SW 1271 (cell line): ENCODE measurements at regions not wholly inside any gene's neighbourhood (a gene's known extent, or its start where the extent isn't known, plus 50 kb on each side); places are given as distances from the start of the nearest gene placed in this dataset.

ENCODE experiments used
- DNase-seq, 2 experiments: peaks; one replicate each; lab custom pipeline; 2025; lab: John Stamatoyannopoulos, UW

DNA sequence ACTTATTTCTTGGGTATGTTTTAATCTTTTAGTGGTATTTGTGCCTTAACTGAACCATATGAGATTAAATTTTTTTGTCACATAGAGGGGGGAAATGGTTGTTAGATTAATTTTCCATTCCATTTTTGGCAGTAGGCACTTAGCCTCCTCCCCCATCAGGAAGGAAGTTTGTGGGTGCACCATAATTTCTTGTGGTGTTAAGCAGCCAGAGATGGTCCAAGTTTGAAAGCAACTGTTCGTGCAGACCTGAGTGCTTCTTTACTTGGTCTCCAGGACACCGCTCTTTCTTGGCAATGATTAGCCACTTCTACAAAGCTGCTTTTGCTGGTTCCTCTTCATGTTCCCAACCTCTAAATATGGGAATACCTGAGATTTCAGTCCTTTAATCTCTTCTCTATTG, 92.7 kb upstream of the RPL34 start:
- no peak for DNase-seq

DNA sequence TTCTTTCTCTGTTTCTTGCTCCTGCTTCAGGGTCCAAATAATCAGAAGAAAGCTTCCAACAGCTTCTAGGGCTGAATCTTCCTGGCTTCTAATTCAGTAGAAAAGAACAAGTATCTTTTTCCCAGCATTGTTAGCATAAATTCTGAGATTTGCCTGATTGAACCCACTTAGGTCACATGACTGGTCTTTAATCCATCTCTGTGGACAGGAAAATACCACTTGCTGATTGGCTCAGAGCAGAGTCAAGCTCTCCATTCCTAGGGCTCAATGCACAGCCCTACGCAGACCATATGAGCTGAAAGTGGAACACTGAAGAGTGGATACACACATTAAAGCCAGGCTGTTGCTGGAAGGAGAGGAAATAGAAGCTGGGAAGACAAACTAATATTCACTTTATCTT, 99.6 kb upstream of the RPL34 start:
- no peak for DNase-seq

DNA sequence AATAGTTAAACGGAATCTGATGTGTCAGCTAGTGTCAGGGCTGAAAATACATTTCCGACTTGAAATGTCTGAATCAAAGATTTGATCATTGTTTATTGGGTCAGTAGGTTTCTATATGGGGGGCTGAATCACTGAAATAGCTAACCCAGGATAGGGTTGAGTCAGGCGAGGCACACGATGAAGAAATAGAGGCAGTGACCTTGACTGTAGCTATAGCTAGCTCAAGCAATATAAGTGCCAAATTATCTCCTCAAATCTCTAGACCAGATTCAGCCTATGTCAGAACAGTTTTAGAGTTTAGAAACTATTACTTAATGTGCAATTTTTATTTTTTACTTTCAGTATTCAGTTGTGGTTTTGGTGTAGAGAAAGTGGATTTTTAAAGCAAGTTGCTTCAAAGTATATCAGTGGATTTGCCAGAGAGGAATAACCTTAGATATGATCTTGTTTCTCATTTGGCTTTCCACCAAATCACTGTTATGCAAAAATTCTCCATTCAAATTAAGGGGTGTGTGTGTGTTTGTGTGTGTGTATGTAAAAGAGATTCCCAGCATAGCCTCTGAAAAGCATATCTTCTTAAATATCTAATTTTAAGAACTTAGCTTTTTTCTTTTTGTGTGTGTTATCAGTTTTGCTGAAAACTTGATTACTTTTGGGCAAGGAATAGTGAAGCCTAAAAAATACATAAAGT, 100.3 kb upstream of the RPL34 start:
- DNase-seq = no peak

DNA sequence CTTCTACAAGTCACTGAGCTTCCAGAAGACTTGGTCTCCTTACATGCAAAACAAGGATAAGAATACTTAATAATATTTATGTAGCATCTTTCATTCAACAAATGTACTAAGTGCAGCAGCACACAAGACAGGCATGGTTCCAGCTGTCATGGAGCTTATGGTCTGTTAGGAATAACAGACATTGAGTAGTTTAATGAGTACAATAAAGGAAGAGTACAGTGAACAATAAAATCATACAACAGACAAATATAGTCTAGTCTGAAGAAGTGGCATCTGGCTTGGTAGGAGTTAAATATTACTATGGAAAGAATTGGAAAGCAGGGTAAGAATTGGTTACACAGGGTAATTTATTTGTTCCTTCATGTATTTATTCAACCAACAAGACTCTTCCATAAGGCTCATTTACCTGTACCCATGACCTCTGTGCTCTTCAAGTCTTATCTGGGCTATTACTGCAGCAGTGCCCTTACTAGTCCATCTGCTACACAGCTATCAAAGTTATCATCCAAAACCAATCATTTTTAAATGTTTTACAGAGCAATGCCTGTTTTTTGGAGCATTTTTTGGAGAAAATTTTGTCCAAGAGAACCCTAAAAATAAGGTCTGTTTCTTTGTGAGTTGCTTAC, 101.1 kb upstream of the RPL34 start:
- DNase-seq = no peak

DNA sequence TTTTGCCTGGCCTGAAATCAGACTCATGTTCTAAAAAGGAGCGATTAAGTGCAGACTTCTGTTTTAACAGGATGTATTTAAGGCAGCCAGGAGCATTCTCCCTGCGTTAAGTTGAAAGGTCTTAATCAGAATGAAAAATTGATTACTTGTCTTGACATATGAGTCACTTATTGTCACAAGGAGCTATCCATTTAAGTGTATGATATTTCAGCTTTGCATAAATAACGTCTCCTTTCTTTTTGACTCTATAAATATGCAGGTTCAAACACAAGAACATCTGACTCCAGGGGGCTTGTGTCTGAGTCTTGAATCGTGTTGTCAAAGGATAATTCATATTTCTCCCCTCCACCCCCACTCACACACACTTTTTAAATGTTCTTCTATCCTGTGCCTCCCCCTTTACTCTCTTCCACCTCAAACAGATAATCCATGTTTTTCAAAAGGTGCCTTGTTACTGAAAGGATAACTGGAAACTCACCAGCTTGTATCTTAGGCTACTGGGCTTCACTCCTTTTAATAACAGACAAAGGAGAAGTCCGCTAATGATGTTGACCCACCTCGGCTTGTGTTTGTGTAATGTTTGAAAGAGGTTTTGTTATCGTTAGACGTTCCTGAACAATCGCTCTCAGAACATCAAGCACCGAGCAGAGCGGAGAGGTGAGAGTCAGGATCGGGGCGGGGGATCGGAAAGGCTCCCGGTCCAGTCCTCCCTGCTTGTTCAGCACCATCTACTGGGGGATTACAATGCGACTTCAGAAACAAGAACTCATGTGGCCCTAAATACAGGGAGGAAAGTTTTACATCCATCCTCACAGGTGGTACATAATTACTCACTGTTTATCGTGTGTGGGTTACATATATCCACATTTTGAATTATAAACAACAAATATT, 107.5 kb upstream of the RPL34 start:
- DNase-seq = no peak

DNA sequence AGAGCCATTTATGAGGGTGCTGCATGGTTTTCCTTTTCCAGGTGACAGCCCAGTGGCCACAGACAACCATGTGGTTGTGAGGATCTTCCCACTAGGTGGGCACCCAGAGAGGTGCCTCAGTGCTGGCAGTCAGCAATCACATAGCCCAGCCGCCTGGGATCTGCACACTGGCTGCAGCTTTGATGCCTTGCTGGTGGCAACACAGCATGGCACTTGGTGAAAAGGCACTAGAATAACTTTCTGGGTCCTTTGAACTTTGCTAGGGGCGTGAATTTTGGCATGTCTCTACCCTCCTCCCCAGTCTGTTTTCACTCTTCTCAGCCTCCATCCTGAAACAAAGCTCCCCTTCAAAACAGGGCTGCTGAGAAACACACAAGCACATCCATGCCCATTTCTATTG, 108.8 kb upstream of the RPL34 start:
- DNase-seq = no peak

DNA sequence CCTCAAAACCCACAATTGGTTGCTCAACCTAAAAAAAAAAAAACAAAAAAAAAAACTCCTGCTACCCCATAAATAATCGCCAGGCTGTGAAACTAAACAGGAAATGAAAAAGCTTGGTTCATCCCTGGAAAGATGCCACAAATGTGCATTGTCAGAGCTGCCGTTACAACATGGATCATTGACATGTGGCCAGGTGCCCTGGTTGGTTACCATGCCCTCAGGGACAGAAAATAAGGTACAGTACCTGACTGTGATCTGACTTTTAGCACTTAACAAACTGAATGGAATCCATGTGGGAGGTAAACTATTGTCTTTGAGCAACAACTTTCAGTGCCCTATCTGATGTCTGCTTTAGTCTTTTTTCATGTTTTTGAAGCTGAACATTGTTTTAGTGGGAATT, 118.0 kb upstream of the RPL34 start:
- DNase-seq = no peak

DNA sequence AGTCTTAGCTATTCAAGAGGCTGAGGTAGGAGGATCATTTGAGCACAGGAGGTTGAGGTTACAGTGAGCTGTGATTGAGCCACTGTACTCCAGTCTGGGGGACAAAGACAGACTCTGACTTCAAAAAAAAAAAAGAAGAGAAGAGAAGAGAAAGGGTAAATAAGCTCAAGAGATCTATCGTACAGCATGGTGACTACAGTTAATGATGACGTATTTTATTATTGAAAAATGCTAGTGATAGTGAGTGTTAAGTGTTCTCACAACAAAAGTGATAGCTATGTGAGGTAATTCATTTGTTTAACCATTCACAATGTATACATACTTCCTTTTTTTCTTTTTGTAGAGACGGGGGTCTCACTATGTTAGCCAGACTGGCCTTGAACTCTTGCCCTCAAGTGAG, 121.5 kb upstream of the RPL34 start:
- no peak for DNase-seq

DNA sequence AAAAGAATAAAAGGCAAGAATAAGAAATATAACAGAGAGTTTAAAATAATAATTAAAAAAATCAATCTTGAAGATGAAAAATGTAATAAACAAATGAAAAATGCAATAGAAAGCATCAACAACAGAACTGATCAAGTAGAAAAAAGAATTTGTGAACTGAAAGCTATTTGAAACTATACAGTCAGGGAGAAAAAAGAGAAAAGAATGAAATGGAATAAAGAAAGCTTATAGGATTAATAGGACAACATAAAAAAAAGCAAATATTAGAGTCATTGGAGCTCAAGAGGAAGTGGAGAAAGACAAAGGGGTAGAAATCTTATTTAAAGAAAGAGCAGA, 126.8 kb upstream of the RPL34 start:
- DNase-seq = no peak

DNA sequence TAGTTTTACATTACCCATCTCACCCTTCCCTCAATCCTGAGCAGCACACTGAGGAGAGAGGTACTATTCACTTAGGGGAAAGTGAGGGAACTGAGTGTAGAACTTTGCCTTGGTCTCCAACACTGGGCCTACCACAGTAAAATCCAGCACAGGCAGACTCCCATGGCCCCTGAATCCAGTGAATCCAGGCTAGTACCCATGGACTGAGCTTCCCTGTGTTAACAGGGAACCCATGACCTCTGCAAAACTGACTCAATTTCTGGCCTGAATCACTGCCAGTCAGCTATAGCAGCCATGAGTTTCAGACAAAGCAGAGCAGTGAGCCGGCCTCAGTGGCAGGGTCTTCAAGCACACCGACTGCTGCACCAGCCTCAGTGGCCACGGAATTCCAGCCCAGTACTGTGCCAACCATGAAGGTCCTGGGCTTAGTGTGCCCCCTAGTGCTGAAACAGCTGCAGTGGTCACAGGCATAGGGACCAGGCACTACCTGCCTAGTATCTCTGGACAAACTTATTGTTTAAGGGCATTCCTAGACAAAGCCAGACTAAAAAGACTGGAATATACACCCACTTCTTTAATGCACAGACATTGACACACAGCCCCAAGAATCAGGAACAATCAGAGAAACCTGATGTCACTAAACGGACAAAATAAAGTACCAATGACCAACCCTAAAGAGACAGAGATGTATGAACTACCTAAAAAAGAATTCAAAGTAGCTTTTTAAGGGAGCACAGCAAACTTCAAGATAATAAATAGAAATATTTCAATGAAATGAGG, 127.4 kb upstream of the RPL34 start:
- no peak for DNase-seq

DNA sequence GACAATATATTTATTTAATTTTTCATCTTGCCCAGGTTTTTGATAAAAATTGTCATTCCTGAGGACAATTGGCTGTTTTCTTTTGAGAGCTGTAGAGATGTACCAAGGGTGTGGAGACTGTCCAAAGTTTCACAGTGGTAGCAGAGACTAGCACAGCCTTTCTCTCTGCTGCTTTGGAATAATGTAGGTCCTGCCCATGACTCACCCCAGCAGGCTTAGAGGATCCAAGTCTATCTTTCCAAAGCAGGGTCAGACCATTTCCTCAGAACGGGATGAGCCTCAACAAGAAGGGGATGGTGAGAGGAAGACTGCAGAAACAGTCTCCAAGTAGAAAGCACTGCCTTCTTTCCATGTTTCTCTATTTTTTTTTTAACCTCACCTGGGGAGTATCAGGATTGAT, 131.5 kb upstream of the RPL34 start:
- DNase-seq = no peak

DNA sequence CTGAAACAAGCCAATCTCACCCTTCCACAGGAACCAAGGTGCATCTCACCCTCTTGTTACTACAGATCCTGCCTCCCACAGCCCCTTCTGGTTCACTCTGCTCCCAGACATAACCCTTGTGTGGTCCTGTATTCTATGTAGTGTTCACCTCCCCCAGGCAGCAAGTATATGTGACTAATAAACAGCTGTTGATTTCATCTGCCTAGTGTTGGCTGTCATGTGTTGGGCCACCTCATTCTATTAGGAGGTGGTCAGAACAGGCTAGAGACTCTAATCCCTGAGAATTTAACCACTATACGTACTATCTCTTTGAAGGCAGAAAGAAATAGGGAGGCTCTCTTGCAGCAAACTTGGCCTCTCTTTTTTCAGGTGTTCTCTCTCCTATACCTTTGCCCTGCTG, 134.3 kb upstream of the RPL34 start:
- no peak for DNase-seq

DNA sequence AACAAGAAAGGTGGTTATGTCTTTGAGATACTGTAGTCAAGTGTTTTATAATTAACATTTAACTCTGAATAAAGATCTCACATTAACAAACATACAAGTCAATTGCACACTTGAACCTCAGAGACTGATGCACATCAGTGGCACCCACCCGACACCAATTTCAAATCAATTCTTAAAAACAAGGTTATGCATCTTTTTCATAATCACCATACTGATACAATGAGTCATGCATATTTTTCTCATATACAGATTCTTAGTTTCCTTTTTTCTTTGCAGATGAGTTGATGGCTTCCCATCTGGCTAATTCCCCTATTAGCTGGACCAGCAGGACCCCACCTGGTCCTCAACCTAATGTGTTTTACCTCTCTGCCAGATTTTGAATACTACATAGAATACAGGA, 136.2 kb upstream of the RPL34 start:
- no peak for DNase-seq

DNA sequence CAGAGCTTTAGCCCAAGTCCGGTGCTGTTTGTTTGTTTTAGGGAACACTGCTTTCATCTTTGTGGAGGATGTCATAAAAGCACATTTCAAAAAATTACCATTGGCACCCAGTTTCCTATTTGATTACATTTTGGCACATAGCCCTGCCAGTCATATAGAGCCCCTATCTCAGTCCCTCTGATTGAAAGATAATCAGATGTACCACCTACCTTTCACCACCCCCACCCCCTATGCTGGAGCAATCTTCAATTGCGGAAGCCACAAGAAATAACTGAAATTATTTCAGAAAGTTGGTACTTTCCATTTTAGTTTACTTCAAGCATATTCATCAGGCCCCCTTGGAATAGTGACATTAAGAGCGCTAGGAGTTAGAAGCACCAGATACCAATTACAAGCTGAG, 136.7 kb upstream of the RPL34 start:
- no peak for DNase-seq

DNA sequence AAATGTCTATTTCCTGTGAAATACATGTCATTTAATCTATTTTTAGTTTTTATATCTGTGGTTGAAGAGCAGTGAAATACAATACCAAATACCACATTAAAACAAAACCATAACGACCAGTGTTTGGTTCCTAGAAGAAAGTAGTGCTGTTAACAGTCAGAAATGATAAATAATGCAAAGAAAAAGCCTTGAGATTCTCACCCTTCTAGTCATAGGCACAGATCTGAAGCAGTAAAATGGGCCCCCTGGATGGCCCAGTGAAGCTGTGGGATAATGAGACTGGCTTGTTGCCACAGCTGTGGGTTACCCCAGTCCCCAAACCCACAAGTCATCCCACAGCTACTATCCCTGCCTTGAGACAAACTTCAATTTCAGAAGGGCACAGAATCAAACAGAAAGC, 137.3 kb upstream of the RPL34 start:
- DNase-seq = no peak

DNA sequence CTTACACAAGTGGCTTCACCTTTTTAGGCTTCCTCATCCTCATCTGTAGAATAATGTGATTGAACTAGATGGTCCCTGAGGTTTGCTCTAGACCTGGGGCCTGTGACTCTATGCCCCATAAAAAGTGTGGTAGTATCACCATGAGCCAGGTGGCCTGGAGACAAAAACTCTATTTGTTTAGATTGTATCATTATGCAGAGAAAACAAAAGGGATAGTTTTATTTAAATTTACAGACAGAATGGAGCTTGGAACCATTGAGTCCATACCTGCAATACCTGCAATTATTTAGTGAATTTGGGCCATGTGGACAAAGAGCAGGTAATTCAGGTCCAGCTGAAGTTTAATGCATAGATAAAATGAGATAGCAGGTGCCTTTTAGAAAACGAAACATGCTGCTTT, 139.5 kb upstream of the RPL34 start:
- DNase-seq = no peak

DNA sequence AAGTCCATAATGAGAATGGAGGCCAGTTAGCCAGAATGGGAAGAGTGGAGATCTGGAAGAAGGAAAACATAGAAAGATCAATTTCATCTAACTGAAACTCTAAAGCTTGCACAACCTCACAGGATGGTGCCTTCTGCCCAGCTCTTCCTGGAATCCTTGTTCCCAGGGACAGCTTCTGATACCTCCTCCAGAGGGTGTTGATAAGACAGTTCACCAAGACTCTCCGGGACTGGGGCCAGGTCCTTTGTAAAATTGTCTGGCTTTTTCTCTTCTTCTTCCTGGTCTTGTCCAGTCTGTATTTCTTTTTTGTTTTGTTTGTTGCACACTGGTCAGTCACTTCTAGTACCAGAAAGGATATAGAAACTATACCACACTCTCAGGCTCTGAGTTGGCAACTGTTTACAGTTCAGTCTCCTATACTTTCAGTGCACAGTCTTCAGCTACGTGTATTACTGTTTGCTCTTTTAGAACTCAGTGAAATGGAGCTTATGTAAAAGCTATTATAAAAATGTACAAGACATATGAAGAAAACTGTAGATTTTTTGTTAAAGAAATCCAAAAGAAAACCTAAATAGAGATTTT, 142.8 kb upstream of the RPL34 start:
- DNase-seq = no peak

DNA sequence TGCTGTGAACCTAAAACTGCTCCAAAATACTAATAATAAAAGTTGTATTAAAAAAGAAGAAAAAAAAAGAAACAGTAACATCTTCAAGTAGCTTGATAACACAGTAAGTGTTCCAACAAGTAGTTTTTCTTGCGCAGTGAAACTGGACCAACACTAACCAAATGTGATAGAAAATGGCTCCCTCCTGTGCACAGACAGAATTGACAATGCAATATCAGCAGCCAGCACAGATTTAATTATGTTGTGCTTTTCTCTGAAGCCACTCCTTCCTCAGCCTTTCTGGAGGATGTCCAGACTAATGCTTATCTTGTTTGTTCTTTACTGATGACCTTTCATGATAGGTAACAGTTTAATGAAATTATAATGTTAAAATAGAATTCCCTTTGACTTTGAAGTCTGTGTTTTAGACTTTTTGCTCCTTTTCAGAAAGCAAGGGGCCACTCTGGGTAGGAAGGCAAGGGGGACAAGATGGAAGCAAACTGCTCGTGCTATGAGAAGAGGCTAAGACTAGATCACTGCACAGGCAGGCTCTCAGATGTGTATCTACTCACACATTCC, 147.1 kb upstream of the RPL34 start:
- no peak for DNase-seq

DNA sequence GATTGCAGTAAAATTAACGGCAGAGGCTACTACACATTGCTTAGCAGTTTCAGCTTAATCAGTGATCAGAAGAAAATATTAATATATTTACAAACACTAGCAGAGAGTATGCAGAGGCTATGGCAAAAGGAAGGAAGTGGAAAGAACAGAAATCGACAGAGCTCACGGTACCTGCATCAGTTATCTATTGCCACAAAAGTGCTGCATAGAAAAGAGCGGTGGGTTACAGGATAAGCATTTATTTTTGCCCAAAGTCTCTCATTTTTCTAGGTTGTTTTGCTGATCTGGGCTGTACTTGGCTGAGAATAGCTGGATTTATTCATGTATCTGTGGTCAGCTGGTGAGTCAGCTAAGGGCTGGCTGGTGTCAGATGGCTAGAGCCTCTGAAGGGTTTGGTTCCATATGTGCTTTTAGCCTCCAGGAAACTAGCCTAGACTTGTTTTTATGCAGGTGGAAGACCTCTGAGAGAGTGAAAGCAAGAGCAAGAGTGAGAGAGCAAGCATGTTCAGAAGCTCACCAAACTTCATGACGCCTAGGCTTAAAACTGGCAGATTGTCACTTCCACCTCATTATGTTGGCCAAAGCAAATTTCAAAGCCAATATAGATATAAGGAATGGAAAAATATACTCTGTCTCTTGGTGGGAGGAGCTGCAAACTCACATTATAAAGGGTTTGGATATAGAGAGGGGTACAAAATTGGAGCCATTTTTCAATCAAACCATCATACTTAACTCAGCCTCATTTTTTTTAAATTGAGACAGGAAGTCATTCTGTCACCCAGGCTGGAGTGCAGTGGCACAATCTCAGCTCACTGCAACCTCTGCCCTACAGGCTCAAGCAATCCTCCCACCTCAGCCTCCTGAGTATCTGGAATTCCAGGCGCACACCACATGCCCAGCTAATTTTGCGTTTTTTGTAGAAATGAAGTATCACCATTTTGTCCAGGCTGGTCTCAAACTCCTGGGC, 153.2 kb upstream of the RPL34 start:
- no peak for DNase-seq

DNA sequence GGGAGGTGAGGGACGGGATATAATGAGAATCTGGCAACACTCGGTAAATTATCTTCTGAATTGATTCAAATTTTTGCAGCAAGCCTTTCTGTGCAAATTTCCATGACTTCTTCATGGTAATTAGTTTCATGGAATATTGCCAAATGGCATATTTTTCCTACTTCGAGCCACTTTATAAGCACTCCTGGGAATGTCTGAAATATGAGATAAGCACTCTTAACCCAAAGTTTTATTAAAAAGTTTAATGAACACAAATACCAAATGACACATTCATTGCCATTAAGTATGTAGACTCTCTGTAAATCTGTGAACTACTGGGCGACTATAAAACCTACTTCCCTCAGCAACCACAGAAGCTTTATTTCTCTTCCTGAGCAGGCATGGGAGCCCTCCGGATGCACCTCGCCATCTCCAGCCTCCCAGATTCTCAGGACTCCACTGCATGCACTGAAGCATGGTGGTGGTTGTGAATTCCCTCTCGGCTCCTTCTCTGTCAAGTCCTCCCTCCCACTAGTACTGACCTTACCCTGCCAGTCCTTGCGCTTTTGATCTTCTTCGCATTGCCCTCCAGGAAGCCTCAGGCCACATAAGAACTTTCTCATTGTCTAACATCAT, 154.4 kb upstream of the RPL34 start:
- DNase-seq = no peak
